Testis (tissue), 2 donors: ENCODE measurements at regions not wholly inside any gene's neighbourhood (a gene's known extent, or its start where the extent isn't known, plus 50 kb on each side); places are given as distances from the start of the nearest gene placed in this dataset.

ENCODE experiments used
- DNase-seq: peaks from one replicate; pipeline ENCODE4 v3.0.0-alpha.2; 2019
- H3K27ac ChIP-seq, 2 donors: fragments of 200-600 bp; sonication (generic); one replicate each; pipeline ENCODE4 v1.5.1; 2019
- H3K27me3 ChIP-seq: fragments of 200-600 bp; sonication (generic); one replicate; pipeline ENCODE4 v1.5.1; 2019
- H3K36me3 ChIP-seq: fragments of 200-600 bp; sonication (generic); one replicate; pipeline ENCODE4 v1.5.1; 2017; ENCODE audit warnings: low read depth; ENCODE audit errors: missing control alignments
- H3K4me1 ChIP-seq: fragments of 200-600 bp; sonication (generic); one replicate; pipeline ENCODE4 v1.5.1; 2019
- H3K4me3 ChIP-seq, 2 donors: fragments of 200-600 bp; sonication (generic); one replicate each; pipeline ENCODE4 v1.5.1; 2017 to 2019
- H3K9me3 ChIP-seq: fragments of 200-600 bp; sonication (generic); one replicate; pipeline ENCODE4 v1.5.1; 2017
- CTCF ChIP-seq, 3 experiments: fragments of 450-650 bp in 2 of 3; fragments of 200-600 bp in 1 of 3; sonication (generic) in 1 of 3; IDR thresholded peaks; one replicate each; pipeline ENCODE4 v1.5.1; 2016 to 2019; ENCODE audit warnings: antibody characterized with exemption in 3 of 3, mild to moderate bottlenecking in 2 of 3, moderate library complexity in 1 of 3
- POLR2A ChIP-seq: fragments of 450-650 bp; IDR thresholded peaks from one replicate; pipeline ENCODE4 v1.6.1; 2017; ENCODE audit warnings: antibody characterized with exemption, mild to moderate bottlenecking, moderate library complexity
- WGBS, 2 donors: methylation state at CpG; one replicate each; pipeline ENCODE4 v1.1.5; 2018; 5-methylcytosine and 5-hydroxymethylcytosine counted together
- intact Hi-C: fragments of 100-400 bp; cut with DNase I; formaldehyde crosslinking; loops from one replicate; pipeline ENCODE4 v1.15.1; 2023; ENCODE audit warnings: low total_unique reads

GRCh38 chr1:30305519-30305918 lies 417.9 kb downstream of the MATN1 start:
- Histone ChIP-seq H3K27me3 (no peaks in the 10 kb centered on the region), H3K4me3 (no peak overlapping the region), H3K9me3 (no peaks in the 10 kb centered on the region), H3K27ac (no peak overlapping the region), H3K4me1 (no peaks in the 10 kb centered on the region), H3K36me3 (no peaks in the 10 kb centered on the region)
- intact Hi-C loops: no loop called here
- DNase-seq: no peak
- 92 to 96% methylated on average over 3 of the region's 3 CpGs for WGBS, 2 donors
- TF ChIP-seq POLR2A (no peak), CTCF (IDR thresholded peaks at IDR 0.05) (no peak)

GRCh38 chr1:30305061-30305460 lies 418.3 kb downstream of the MATN1 start:
- Histone ChIP-seq H3K4me3 (no peak overlapping the region), H3K9me3 (no peaks in the 10 kb centered on the region), H3K4me1 (no peaks in the 10 kb centered on the region), H3K27me3 (no peaks in the 10 kb centered on the region), H3K27ac (no peak overlapping the region), H3K36me3 (no peaks in the 10 kb centered on the region)
- WGBS, 2 donors: 65 to 71% methylated on average over 4 of the region's 4 CpGs
- TF ChIP-seq CTCF (IDR thresholded peaks at IDR 0.05): no peak
- no peak for TF ChIP-seq POLR2A
- intact Hi-C loops: no loop called here
- DNase-seq: no peak

- TF ChIP-seq CTCF (IDR thresholded peaks at IDR 0.05) (no peak), POLR2A (no peak)
- Histone ChIP-seq H3K4me3 (no peak overlapping the region), H3K36me3 (no peaks in the 10 kb centered on the region), H3K4me1 (no peaks in the 10 kb centered on the region), H3K9me3 (no peaks in the 10 kb centered on the region), H3K27ac (no peak overlapping the region), H3K27me3 (no peaks in the 10 kb centered on the region)
- intact Hi-C loops: no loop called here
- DNase-seq: no peak
These were observed 419.3 kb downstream of the MATN1 start for GRCh38 chr1:30304080-30304479.

- TF ChIP-seq POLR2A: no peak
- no peak for TF ChIP-seq CTCF (IDR thresholded peaks at IDR 0.05)
- intact Hi-C loops: no loop called here
- H3K36me3 ChIP-seq: no peaks in the 10 kb centered on the region
- no peak overlapping the region for H3K27ac ChIP-seq
- H3K9me3 ChIP-seq: no peaks in the 10 kb centered on the region
- no peak for DNase-seq
- no peaks in the 10 kb centered on the region for H3K27me3 ChIP-seq
- WGBS, 2 donors: 95 to 100% methylated on average over 2 of the region's 2 CpGs
- H3K4me1 ChIP-seq: no peaks in the 10 kb centered on the region
- no peak overlapping the region for H3K4me3 ChIP-seq
These were observed 420.0 kb downstream of the MATN1 start for GRCh38 chr1:30303387-30303786.

- WGBS, 2 donors: 57 to 72% methylated on average over 5 of the region's 5 CpGs
- H3K4me3 ChIP-seq: no peak overlapping the region
- H3K27me3 ChIP-seq: no peaks in the 10 kb centered on the region
- H3K9me3 ChIP-seq: no peaks in the 10 kb centered on the region
- intact Hi-C loops: no loop called here
- no peaks in the 10 kb centered on the region for H3K4me1 ChIP-seq
- TF ChIP-seq CTCF (IDR thresholded peaks at IDR 0.05) (no peak), POLR2A (no peak)
- DNase-seq: no peak
- H3K27ac ChIP-seq: no peak overlapping the region
- H3K36me3 ChIP-seq: no peaks in the 10 kb centered on the region
These were observed 420.5 kb downstream of the MATN1 start for GRCh38 chr1:30302858-30303257.
